Liver (tissue), 8 donors: ENCODE measurements at regions not wholly inside any gene's neighbourhood (a gene's known extent, or its start where the extent isn't known, plus 50 kb on each side); places are given as distances from the start of the nearest gene placed in this dataset.

ENCODE experiments used
- DNase-seq: peaks from one replicate; pipeline ENCODE4 v3.0.0-alpha.2; 2017; ENCODE audit warnings: low spot score
- H3K27ac ChIP-seq, 2 donors: one replicate each; pipeline ENCODE4 v1.7.0; 2013; ENCODE audit warnings: inconsistent platforms in 2 of 2, low read length in 2 of 2, control low read depth in 1 of 2, low read depth in 1 of 2, mild to moderate bottlenecking in 1 of 2
- H3K27me3 ChIP-seq, 4 donors: one replicate each; pipeline versions ENCODE4 v1.6.1 to v1.7.0; 2013; ENCODE audit warnings: low read length in 3 of 4, inconsistent platforms in 1 of 4, mild to moderate bottlenecking in 1 of 4, moderate library complexity in 1 of 4; ENCODE audit not compliant: control insufficient read depth in 4 of 4, insufficient read depth in 4 of 4
- H3K36me3 ChIP-seq, 4 donors: one replicate each; pipeline versions ENCODE4 v1.6.1 to v1.7.0; 2013; ENCODE audit warnings: low read length in 3 of 4, mild to moderate bottlenecking in 3 of 4, low read depth in 1 of 4, moderate library complexity in 1 of 4; ENCODE audit not compliant: control insufficient read depth in 4 of 4, insufficient read depth in 3 of 4
- H3K4me1 ChIP-seq, 4 donors: one replicate each; pipeline versions ENCODE4 v1.6.1 to v1.7.0; 2013; ENCODE audit warnings: low read length in 3 of 4, mild to moderate bottlenecking in 3 of 4, moderate library complexity in 1 of 4; ENCODE audit not compliant: control insufficient read depth in 4 of 4, insufficient read depth in 4 of 4
- H3K4me3 ChIP-seq, 3 donors: one replicate each; pipeline versions ENCODE4 v1.6.1 to v1.7.0; 2013; ENCODE audit warnings: low read length in 3 of 3, control low read depth in 1 of 3, low read depth in 1 of 3, mild to moderate bottlenecking in 1 of 3
- H3K9ac ChIP-seq, 2 donors: one replicate each; pipeline ENCODE4 v1.7.0; 2013; ENCODE audit warnings: low read length in 2 of 2, mild to moderate bottlenecking in 2 of 2, moderate library complexity in 2 of 2, control low read depth in 1 of 2, low read depth in 1 of 2
- H3K9me3 ChIP-seq, 4 donors: one replicate each; pipeline versions ENCODE4 v1.6.1 to v1.7.0; 2013; ENCODE audit warnings: low read length in 3 of 4; ENCODE audit not compliant: control insufficient read depth in 4 of 4
- ATF3 ChIP-seq: IDR thresholded peaks from 2 replicates; pipeline ENCODE4 v1.6.1; 2016; ENCODE audit warnings: antibody characterized with exemption
- CTCF ChIP-seq: fragments of 150-350 bp; IDR thresholded peaks from 2 replicates; pipeline ENCODE4 v1.5.1; 2017; ENCODE audit warnings: improper control_type of control experiment, low read depth, low read length; ENCODE audit not compliant: missing input control
- EGR1 ChIP-seq, 2 donors: IDR thresholded peaks; 2 replicates each; pipeline ENCODE4 v1.6.1; 2016 to 2018; ENCODE audit warnings: antibody characterized with exemption in 2 of 2, low read depth in 2 of 2
- FOXA1 ChIP-seq: IDR thresholded peaks from 2 replicates; pipeline ENCODE4 v1.6.1; 2016; ENCODE audit warnings: antibody characterized with exemption
- FOXA2 ChIP-seq: IDR thresholded peaks from 2 replicates; pipeline ENCODE4 v1.6.1; 2016; ENCODE audit warnings: antibody characterized with exemption
- GABPA ChIP-seq, 2 donors: IDR thresholded peaks in 1 of 2; conservative IDR thresholded peaks in 1 of 2; 2 replicates each; pipeline ENCODE4 v1.6.1; 2016; ENCODE audit warnings: antibody characterized with exemption in 2 of 2, mild to moderate bottlenecking in 1 of 2, moderate library complexity in 1 of 2
- HNF4A ChIP-seq, 2 donors: conservative IDR thresholded peaks; 2 replicates each; pipeline ENCODE4 v1.6.1; 2016; ENCODE audit warnings: antibody characterized with exemption in 2 of 2, mild to moderate bottlenecking in 2 of 2
- HNF4G ChIP-seq: IDR thresholded peaks from 2 replicates; pipeline ENCODE4 v1.6.1; 2016; ENCODE audit warnings: antibody characterized with exemption
- JUND ChIP-seq, 2 donors: IDR thresholded peaks; 2 replicates each; pipeline ENCODE4 v1.6.1; 2016; ENCODE audit warnings: antibody characterized with exemption in 2 of 2
- MAX ChIP-seq: IDR thresholded peaks from 2 replicates; pipeline ENCODE4 v1.6.1; 2016; ENCODE audit warnings: antibody characterized with exemption
- NR2F2 ChIP-seq: IDR thresholded peaks from 2 replicates; pipeline ENCODE4 v1.6.1; 2016; ENCODE audit warnings: antibody characterized with exemption
- RAD21 ChIP-seq, 2 donors: IDR thresholded peaks; 2 replicates each; pipeline ENCODE4 v1.6.1; 2016; ENCODE audit warnings: antibody characterized with exemption in 2 of 2, mild to moderate bottlenecking in 2 of 2
- REST ChIP-seq: IDR thresholded peaks from 2 replicates; pipeline ENCODE4 v1.6.1; 2016; ENCODE audit warnings: antibody characterized with exemption, mild to moderate bottlenecking
- RXRA ChIP-seq, 2 donors: IDR thresholded peaks; 2 replicates each; pipeline ENCODE4 v1.6.1; 2017 to 2018; ENCODE audit warnings: antibody characterized with exemption in 2 of 2, mild to moderate bottlenecking in 1 of 2
- SP1 ChIP-seq: IDR thresholded peaks from 2 replicates; pipeline ENCODE4 v1.6.1; 2018; ENCODE audit warnings: antibody characterized with exemption, mild to moderate bottlenecking
- TAF1 ChIP-seq: conservative IDR thresholded peaks from 2 replicates; pipeline ENCODE4 v1.6.1; 2016; ENCODE audit warnings: antibody characterized with exemption, mild to moderate bottlenecking
- YY1 ChIP-seq: IDR thresholded peaks from 2 replicates; pipeline ENCODE4 v1.6.1; 2016; ENCODE audit warnings: antibody characterized with exemption, mild to moderate bottlenecking
- ZBTB33 ChIP-seq: IDR thresholded peaks from 2 replicates; pipeline ENCODE4 v1.6.1; 2016; ENCODE audit warnings: antibody characterized with exemption
- WGBS: extraction: QIAGEN DNeasy Blood & Tissue Kit; methylation state at CpG from one replicate; pipeline ENCODE4 v1.1.7; 2013; 5-methylcytosine and 5-hydroxymethylcytosine counted together
- donor health status: healthy.
- donor health status: healthy.
- donor health status: healthy.
- donor health status: healthy.
- donor health status: healthy.

- no peak for TF ChIP-seq CTCF
- TF ChIP-seq GABPA (IDR thresholded peaks at IDR 0.05 in 1 of 2, conservative IDR thresholded peaks at IDR 0.05 in 1 of 2) = no peak
- no peak for TF ChIP-seq FOXA1
- no peak for TF ChIP-seq MAX
- TF ChIP-seq SP1 = no peak
- no peak for TF ChIP-seq RAD21 (IDR thresholded peaks at IDR 0.05)
- TF ChIP-seq YY1 = no peak
These were observed 266.2 kb downstream of the SPRY1 start (continued) for GRCh38 chr4:123662827-123663226.

- no peak overlapping the region for H3K4me3 ChIP-seq
- DNase-seq = no peak
- no peak overlapping the region for H3K27ac ChIP-seq
- no peaks in the 10 kb centered on the region for H3K9me3 ChIP-seq
- H3K4me1 ChIP-seq = no peaks in the 10 kb centered on the region
- H3K27me3 ChIP-seq = no peaks in the 10 kb centered on the region
- no peak overlapping the region for H3K9ac ChIP-seq
- no peak for TF ChIP-seq RXRA (IDR thresholded peaks at IDR 0.05)
- no peak for TF ChIP-seq FOXA2
- no peak for TF ChIP-seq HNF4G
- TF ChIP-seq ATF3 = no peak
- no peak for TF ChIP-seq REST
- no peak for TF ChIP-seq JUND (IDR thresholded peaks at IDR 0.05)
- no peak for TF ChIP-seq GABPA (IDR thresholded peaks at IDR 0.05 in 1 of 2, conservative IDR thresholded peaks at IDR 0.05 in 1 of 2)
- TF ChIP-seq YY1 = no peak
- no peak for TF ChIP-seq RAD21 (IDR thresholded peaks at IDR 0.05)
- no peak for TF ChIP-seq ZBTB33
- no peak for TF ChIP-seq EGR1 (IDR thresholded peaks at IDR 0.05; ENCODE audit: low read depth in 2 of 2)
- TF ChIP-seq CTCF = no peak
- no peak for TF ChIP-seq FOXA1
- TF ChIP-seq NR2F2 = no peak
- no peak for TF ChIP-seq TAF1
- TF ChIP-seq HNF4A (conservative IDR thresholded peaks at IDR 0.05) = no peak
- TF ChIP-seq SP1 = no peak
- no peaks in the 10 kb centered on the region for H3K36me3 ChIP-seq
- WGBS = 94% methylated on average over 5 of the region's 5 CpGs
These were observed 269.9 kb downstream of the SPRY1 start for GRCh38 chr4:123666486-123666885.
